Bronchial epithelial cell (primary cell): ENCODE measurements at regions not wholly inside any gene's neighbourhood (a gene's known extent, or its start where the extent isn't known, plus 50 kb on each side); places are given as distances from the start of the nearest gene placed in this dataset.

Source experiments
- DNase-seq: peaks from one replicate; pipeline ENCODE4 v3.0.0-alpha.2; 2010; ENCODE audit warnings: low read depth
- FAIRE-seq: peaks from 2 replicates; lab custom pipeline; 2011; peaks lifted over from hg19 to GRCh38; lab: Jason Lieb, UNC
- H3K27me3 ChIP-seq: 2 replicates; pipeline ENCODE4 v1.5.1; 2011; ENCODE audit warnings: low read length; ENCODE audit not compliant: control insufficient read depth, insufficient read depth
- H3K36me3 ChIP-seq: 2 replicates; pipeline ENCODE4 v1.5.1; 2011; ENCODE audit warnings: low read length; ENCODE audit not compliant: control insufficient read depth, insufficient read depth
- H3K4me3 ChIP-seq: 2 replicates; pipeline ENCODE4 v1.5.1; 2011; ENCODE audit warnings: mild to moderate bottlenecking, low read depth, low read length, control low read depth
- TF ChIP-seq, protein P1 (sequence below): IDR thresholded peaks from 2 replicates; pipeline ENCODE4 v1.5.1; 2011; ENCODE audit warnings: mild to moderate bottlenecking, moderate library complexity, low read length, control low read depth, inconsistent platforms; ENCODE audit not compliant: insufficient read depth, severe bottlenecking

GRCh38 chr2:236883819-236884218 is 201.9 kb upstream of the COPS8 start:
- H3K36me3 ChIP-seq: no peaks in the 10 kb centered on the region
- H3K27me3 ChIP-seq: no peaks in the 10 kb centered on the region
- no peak for DNase-seq
- no peak for FAIRE-seq
- H3K4me3 ChIP-seq: no peak overlapping the region
- TF ChIP-seq, protein P1, sequence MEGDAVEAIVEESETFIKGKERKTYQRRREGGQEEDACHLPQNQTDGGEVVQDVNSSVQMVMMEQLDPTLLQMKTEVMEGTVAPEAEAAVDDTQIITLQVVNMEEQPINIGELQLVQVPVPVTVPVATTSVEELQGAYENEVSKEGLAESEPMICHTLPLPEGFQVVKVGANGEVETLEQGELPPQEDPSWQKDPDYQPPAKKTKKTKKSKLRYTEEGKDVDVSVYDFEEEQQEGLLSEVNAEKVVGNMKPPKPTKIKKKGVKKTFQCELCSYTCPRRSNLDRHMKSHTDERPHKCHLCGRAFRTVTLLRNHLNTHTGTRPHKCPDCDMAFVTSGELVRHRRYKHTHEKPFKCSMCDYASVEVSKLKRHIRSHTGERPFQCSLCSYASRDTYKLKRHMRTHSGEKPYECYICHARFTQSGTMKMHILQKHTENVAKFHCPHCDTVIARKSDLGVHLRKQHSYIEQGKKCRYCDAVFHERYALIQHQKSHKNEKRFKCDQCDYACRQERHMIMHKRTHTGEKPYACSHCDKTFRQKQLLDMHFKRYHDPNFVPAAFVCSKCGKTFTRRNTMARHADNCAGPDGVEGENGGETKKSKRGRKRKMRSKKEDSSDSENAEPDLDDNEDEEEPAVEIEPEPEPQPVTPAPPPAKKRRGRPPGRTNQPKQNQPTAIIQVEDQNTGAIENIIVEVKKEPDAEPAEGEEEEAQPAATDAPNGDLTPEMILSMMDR: no peak

DNA sequence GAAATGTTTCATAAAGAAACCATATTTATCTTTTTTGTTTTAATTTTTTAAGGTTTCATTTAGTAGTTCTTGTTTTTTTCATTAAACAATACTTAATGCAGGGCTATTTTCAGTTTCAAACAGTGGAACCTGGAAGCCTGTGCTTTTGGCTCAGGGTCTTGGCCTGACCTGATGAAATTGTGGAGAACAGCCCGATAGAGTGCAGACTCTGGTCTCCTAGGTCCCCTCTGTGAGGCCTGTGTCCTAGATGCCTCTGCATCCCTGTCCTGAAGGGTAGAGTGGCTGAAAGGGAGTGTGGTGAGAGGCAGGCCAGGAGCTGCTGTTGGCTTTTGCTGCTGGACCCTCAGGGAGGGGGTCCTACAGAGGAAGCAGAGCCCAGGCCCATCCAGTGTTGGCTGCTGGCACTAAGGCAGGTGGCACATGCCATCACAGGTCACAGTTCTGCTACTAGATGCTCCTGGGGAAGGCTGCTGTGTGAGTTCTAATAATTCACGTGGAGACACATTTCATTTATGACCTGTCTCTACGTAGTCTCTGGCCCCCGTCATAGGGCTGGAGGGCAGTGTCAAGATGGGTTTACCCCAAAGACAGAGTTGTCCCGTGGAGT is 201.0 kb upstream of the COPS8 start:
- Histone ChIP-seq H3K36me3 (no peaks in the 10 kb centered on the region), H3K4me3 (no peak overlapping the region), H3K27me3 (no peaks in the 10 kb centered on the region)
- TF ChIP-seq, protein P1: no peak
- FAIRE-seq (no peak), DNase-seq (no peak)

- FAIRE-seq: no peak
- TF ChIP-seq, protein P1: no peak
These were observed 199.2 kb upstream of the COPS8 start for GRCh38 chr2:236886456-236886855.

GRCh38 chr2:236887531-236887930 is 198.2 kb upstream of the COPS8 start:
- DNase-seq (no peak), FAIRE-seq (no peak)
- H3K36me3 ChIP-seq: no peaks in the 10 kb centered on the region
- no peak overlapping the region for H3K4me3 ChIP-seq
- TF ChIP-seq, protein P1: no peak
- H3K27me3 ChIP-seq: no peaks in the 10 kb centered on the region

More at GRCh38 chr2:236886456-236886855, 199.2 kb upstream of the COPS8 start:
- DNase-seq: no peak
- Histone ChIP-seq H3K36me3 (no peaks in the 10 kb centered on the region), H3K27me3 (no peaks in the 10 kb centered on the region), H3K4me3 (no peak overlapping the region)

- FAIRE-seq: no peak
- no peaks in the 10 kb centered on the region for H3K27me3 ChIP-seq
These were observed 197.5 kb upstream of the COPS8 start for GRCh38 chr2:236887953-236888793.

More at GRCh38 chr2:236887953-236888793, 197.5 kb upstream of the COPS8 start:
- H3K36me3 ChIP-seq: no peaks in the 10 kb centered on the region
- DNase-seq: no peak
- TF ChIP-seq, protein P1: no peak
- no peak overlapping the region for H3K4me3 ChIP-seq
